NCI-H1048 (cell line): ENCODE measurements at regions not wholly inside any gene's neighbourhood (a gene's known extent, or its start where the extent isn't known, plus 50 kb on each side); places are given as distances from the start of the nearest gene placed in this dataset.

ENCODE experiments used
- DNase-seq: peaks from one replicate; lab custom pipeline; 2025; lab: John Stamatoyannopoulos, UW

DNA sequence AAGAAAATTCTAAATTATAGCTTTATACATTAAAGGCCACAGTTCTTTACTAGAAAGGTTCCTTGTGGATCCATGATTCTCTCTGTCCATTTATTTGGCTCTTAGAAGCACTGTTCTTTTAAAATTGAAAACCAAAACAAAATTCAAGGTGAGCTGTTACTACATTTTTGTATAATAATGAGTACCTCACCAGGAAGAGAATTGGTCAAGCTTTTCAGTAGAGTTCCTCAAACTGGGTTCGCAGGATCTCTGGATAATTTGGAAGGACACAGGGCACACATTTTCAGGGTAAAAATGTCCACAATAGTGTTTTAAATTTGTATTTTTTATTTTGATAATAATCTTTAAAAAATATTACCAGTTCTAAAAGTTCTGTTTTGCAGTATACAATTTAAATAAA is 93.0 kb downstream of the PPP1R3A start:
- DNase-seq: no peak

DNA sequence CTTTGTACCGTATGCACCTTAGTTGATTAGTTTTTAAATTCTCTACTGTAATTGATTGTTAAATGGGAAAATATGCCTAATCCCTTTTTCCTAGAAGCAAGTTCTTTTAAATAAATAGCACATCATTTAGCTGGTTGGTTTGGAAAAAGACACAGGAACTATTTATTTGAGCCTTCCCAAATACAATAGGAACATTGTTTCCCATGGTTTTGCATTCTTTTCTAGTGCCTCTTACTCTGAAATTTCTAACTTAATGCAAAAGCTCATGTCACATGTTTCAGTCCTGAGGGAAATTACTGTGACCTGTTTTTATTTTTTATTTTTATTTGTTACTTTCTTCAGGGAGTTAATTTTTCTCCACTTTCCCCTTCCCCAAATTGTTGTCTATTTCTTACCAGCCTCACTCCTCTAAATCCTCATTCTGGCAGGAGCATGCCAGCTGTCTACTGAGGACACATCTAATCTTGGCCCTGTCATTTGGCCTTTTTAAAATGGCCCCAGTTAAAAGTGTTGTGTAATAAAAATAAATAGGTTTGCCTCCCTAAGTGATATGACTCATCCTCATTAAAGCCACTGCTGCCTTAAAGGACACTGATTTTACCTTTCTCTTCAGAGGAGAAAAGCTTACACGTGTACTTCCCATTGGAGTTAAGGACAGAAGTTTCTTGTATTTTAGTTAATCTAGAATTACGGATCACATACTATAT is 94.5 kb downstream of the PPP1R3A start:
- peak; percentile 67 for DNase-seq

DNA sequence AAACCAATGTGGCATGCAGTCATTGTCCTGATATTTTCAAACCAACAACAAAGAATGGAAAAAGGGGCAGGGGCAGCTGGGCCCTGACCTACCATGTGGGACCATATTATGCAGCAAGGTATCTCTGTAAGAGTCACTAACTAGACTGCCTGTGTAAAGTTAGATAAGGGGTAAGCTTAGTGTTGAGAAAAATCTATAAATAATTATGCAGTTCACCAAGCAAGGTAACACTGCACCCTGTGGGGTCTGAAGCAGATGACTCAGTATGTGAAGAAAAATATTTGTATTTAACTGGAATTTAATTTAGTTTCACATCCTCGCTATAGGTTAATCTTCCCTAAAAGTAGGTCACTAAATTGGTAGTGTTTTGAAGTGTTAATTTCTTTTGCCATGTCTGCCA is 99.3 kb downstream of the PPP1R3A start:
- no peak for DNase-seq

DNA sequence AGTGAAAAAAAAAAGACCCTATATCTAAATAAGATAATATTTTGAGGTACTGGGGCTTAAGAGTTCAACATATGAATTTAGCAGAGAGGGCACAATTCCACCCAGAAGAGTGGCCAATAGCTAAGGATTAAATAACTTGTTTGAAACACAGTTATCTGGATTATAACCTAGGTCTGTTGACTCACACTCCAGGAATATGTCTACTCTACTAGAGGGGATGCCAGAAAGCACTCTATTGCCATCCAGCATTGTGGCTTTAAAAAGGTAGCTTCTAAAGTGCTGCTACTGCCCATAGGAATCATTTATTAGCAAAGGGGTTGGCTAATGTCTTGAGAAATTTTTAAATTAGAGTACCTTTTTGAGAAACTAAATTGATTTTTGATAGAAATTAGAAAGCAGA is 102.2 kb downstream of the PPP1R3A start:
- no peak for DNase-seq

DNA sequence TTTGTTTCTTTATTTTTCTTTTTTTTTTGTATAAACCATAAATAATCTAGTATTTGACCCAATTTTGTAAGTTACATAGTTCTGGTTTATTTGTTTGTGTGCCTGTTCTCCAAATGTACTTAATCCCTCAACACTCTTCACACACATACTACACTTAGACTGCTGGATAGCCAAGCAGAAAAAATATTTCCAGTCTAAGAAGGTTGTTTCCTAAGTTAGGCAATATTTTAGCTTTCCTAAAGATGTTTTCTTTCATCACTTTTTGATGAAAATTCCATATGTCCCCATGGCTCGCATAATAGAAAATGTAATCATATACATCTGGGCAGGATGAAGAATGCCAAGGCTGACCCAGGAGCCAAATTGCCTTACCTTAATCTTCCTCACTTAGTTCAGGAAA is 105.3 kb downstream of the PPP1R3A start:
- no peak for DNase-seq

DNA sequence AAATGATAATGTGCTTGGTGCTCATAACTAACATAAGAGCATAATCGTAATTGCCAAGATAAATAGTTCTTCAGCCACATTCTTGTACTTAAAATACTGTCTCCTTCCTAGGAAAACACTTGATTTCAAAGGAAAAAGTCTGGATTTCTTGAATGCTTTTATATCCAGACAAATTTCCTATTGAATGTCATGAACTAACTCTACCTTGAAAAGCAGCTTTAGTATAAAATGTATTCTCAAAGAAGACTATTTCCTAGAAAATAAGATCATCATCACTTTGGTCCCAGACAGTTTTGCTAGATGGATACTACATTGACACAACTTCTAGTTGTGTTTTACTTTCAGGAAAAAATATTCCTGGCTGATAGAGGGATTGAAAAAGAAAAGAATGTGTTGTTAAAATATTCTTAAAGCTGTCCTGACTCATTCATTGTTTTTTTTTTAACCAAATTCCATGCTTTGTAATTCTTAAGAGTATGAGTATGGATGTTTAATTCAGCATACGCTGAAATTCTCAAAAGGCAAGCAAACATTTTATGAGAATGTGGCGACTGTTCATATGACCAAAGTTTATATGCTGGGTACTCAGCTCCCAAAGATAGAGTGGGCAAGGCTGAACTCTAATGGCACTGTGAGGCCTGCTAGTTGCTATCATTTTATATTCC is 106.1 kb downstream of the PPP1R3A start:
- no peak for DNase-seq

DNA sequence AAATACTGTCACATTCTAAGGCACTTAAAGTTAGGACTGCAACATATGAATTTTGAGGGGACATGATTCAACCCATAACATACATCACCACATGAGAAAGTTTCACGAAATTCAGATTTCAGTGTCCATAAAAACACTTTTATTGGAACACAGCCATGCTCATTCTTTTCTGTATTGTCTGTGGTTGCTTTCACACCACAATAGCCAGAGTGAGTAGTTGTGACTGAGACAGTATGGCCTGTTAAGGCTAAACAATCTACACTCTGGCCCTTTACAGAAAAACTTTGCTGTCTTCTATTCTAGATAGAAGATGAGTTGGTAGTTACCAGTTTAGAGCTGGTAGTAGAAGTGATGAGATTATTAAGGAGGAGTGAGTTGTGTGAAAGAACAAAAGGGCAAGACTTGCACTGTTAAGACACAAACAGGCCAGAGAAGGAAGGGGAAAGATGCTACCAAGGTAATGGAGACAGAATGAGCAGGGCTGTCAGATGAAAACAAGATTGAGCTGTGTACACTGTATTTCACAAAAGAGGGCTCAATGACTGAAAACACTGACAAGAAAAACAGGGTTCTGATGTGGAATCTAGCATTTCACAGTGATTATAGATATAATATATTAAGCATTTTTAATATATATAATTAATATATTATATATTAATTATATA is 108.6 kb downstream of the PPP1R3A start:
- DNase-seq: no peak

DNA sequence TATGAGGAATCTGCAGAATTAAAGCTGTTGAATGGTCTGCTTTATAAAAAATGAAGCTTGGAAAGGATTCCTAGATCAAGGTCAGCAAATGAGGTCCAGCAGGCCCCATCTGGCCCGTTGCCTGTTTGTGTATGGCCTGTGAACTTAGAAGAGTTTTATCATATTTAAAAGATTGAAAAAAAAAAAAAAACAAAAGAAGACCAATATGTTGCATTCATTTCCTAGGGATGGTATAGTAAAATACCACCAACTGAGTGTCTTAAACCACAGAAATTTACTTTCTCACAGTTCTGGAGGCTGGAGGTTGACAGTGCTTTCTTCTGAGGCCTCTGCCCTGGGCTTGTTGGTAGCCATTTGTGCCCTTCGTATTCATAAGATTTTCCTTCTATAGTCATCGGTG is 109.2 kb downstream of the PPP1R3A start:
- DNase-seq: no peak

DNA sequence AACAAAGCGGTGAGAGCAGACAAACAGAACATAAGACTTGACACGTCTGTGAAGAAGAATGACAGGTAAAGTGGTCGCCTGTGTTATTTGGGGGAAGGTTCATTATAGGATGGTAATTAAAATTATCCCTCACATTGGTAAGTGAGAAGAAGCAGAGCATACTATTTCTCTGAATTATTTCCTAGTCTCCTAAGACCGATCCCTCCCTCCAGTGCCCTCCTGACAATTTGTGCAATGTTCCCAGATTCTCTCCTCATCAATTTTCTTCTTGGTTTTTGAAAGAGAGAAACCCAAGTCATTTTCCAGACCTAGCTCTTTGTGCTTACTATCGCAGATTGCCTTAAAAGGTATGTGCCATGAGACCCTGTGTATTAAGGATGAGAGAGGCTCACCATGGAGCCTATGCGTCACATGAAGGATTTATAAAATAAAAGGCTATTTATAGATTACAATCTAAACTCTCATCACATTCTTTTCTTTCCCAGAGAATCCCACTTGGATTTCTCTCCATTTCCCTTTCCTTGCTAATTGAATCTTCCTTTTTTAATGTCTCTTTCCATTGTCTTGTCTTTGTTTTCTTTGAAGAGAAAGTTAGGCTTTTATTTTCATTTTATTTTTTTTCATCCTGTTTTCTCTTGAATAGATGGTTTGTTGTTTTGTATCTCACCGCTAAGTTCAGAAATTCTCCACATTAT is 112.0 kb downstream of the PPP1R3A start:
- DNase-seq: no peak

DNA sequence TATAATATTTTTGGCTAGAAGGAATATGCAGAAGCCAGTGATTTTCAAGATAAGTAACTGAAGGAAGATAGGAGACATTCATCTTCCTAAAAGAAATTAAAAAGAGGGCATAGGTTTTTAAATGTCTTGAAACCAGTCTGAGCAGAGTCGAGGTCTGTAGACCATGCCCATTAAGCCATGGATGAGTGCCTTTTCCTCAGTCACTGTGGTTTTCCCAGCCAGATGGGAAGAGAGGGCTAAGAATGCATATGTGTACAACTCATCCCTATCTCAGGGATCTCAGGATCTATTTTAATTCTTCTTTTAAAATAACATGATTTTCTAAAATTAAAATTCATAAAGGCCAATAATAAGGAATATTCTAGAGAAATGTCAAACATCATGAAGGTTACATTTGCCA is 112.8 kb downstream of the PPP1R3A start:
- DNase-seq: no peak

DNA sequence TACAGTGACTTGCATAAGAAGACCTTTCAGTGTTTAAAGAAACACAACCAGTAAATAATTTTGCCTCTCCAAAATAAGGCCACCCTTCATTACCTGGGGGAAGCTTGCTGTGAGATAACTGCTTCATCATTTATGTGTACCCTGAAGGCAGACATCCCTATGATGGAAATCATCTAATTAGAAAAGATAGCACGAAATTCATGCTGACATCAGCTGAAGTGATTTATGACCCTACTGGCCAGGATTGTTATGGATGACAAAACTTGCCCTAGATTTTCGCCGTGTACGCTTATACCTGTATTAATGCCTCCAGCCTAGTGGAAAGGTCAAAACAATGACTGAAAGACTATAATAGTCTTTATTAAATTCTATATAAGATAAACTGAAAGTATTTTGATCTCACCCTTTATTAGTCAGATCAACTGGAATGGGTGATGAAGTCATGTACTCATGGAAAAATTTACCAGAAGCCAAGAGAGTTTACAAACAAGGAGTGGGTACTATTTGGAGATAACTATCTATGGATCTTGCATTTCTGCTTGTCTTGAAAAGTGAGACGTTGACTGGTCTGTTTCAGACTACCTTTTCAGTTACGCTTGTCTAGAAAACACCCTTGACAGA is 114.2 kb downstream of the PPP1R3A start:
- no peak for DNase-seq

DNA sequence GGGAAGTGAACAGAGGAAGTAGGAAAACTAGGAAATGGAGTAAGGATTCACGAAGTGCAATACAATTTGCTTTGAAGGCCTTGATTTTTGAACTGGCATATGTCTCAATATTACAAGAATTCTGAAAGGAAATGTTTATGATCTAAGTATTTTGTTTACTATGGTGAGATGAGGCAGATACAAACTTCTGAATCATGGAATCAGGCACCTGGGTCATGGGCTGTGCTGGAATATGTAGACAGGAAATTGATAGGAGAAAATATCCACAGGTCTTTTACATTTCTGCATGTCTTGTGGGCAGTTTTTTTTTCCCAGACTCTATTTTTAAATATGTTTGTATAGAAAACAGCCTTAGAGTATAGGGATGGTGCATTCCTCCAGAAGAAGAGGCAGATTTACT is 117.1 kb downstream of the PPP1R3A start:
- DNase-seq: no peak

DNA sequence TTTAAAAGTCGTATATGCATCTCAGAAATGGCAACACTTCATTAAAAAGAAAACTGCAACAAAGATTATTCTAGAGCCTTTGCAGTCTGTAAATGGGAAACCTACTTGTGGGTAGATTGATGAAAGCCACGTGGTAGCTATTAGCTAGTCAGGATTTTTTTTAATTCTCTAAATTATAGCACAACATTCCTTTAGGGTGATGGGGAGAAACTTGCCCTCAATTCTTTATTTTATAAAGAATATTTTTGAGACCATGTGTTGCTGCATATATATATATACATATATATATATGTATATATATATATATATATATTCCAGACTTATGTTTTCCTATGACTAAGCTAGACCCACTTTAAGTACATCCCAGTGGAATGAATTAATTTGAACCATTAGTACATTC is 118.0 kb downstream of the PPP1R3A start:
- DNase-seq: no peak

DNA sequence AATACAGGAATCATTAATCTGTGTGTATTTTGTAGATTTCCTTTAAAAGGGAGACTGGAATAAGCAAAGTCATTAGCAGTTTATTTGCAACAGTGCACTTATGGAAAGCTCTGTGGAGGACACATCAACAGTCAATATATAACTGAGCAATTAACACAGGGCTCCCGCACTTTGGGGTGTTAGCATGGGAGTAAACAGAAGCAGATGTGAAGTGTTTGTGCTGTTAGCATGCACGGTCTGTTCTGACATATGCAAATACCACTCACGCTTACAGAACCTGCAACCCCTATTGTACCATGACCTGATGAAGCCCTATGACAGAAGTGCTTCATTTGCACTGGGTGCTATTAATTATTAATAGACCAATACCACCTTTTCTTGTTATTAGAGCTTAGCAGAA is 118.9 kb downstream of the PPP1R3A start:
- no peak for DNase-seq

DNA sequence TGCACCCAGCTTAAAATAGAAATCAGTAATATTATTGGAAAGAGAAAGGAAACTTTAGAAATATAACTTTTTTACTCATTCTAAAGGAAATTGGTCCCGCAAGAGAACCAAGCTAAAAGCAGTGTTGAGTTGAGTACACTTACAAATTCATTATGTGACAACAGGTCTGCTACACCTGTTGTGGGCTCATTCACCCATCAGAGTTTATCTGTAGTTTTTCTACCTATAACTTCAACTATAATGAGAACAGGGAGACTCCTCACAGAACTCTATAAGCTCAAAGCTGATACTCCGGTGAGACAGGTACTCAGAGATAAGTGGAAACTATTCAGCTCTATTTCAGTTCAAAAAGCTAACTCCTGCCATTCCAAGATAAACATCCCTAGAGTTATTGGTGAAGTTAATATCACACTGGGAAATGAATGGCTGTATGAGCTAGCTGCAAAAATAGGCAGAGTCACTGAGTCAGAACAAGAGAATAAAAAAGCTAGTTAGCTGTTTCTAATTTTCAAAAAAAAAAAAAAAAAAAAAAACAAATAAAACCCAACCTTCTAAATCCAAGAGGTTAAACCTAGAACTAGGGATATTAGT is 121.3 kb downstream of the PPP1R3A start:
- no peak for DNase-seq

DNA sequence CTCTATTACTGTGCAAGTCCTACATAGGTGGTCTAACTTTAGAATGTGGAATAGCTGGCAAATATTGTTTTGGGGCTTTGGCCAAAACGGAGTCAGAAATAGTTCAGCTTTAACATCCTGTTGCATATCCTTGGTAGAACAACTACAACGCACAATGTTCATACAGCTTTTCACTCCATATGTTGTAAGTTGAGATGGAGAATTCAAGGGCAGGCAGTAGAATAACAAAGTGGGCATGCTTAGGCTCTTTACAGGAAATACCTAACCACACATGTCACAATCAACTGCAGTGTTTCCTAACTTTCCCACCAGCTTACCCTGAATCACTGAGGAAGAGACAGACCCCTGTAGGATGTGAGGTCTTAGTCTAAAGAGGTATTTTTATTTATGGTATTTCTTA is 122.3 kb downstream of the PPP1R3A start:
- DNase-seq: no peak

DNA sequence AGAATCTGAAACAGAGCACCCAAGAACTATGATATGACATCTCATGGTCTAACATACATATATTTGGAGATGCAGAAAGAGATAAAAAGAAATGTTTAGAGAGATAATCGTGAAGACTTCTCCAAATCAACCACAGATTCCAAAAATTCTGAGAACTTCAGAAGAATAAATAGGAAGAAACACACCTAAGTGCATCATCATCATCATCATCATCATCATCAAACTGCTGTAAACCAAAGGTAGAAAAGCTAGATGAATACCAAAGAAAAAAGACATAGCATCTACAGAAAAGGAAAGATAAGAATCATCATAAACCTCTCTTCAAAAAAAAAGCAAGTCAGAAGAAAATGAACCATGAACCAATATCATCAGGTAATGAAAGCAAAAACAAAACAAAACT is 124.2 kb downstream of the PPP1R3A start:
- DNase-seq: no peak

DNA sequence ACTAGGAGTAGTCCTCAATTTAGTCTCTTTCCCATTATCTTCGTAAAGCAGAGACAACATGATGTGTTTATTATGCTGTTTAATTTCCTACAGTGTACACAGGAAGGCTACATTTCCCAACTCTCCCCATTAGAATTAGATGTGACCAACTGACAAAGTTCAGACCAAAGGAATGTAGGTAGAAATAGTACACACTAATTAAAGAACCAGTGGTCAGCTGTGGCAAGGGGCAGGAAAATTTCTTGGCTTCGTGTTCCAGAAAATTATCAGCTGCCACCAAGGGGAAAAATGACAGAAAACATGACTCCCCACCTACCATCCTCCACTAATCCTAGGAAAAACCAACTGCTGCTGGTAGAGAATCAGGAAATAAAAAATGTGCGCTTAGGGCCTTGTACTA is 125.6 kb downstream of the PPP1R3A start:
- no peak for DNase-seq

DNA sequence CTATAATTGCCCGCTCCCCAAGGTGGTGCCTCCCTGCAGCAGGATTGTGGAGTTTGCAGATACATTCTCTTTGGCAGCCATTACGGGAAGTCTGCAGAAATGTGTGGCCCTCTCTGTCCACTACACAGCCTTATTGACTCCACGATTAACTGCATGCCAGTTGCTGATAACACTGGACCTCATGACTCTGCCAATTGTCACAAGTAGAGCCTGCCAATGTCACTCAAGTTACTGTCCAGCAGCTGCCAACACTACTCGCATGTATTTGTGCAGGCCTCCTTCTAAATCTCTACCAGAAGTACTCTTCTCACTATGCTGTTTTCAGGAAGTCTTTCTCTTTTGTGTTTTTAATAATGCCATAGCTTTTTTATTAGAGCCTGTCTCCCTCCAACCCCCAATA is 128.8 kb downstream of the PPP1R3A start:
- no peak for DNase-seq

DNA sequence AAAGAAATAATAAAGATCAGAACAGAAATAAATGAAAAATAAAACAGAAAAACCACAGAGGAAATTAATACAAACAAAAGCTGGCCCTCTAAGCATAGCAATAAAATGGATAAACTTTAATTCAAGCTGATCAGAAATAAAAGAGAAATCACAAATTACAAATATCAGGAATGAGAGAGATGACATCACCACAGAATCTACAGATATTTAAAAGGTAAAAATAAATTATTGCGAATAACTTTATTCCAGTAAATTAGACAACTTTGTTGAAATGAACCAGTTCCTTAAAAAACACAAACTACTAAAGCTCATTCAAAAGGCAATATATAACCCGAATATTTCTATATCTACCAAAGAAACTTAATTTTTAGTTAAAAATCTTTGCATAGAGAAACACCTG is 131.7 kb downstream of the PPP1R3A start:
- no peak for DNase-seq

DNA sequence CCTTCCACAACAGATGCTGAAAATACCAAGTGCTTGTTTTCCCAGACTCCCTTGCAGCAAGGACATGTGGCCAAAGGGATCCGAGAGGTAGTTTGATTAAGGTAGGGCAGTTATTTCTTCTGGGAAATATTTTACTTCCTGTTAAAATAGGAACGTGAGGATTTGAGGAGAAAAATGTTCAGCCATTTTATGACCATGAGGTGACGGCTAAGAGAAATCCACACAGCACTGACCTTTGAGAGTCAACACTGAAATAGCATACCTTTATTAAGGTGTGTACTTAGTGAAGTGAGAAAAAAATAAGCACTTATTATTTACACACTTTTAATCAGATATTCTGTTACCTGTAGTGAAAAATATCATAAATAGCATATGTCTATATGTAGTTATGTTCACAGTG is 133.9 kb downstream of the PPP1R3A start:
- DNase-seq: no peak

DNA sequence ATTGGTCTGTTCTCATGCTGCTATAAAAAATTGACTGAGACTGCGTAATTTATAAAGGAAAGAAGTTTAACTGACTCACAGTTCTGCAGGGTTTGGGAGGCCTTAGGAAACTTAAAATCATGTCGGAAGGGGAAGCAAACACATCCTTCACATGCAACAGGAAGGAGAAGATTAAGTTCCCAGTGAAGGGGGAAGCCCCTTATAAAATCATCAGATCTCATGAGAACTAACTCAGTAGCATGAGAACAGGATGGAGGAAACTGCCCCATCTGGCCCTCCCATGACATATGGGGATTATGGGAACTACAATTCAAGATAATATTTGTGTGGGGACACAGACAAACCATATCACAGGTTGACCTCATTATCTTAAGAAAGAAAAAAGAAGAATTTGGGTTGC is 134.5 kb downstream of the PPP1R3A start:
- no peak for DNase-seq
